ENCODE measurements at regions not wholly inside any gene's neighbourhood (a gene's known extent, or its start where the extent isn't known, plus 50 kb on each side); places are given as distances from the start of the nearest gene placed in this dataset.

GRCh38 chr10:8304861-8305260 is 250.4 kb downstream of the GATA3 start:
- no peak for TF ChIP-seq YY1 (IDR thresholded peaks at IDR 0.05; ENCODE audit: low read depth)
- TF ChIP-seq TEAD4 (IDR thresholded peaks at IDR 0.05): no peak
- no peak for TF ChIP-seq MAX (IDR thresholded peaks at IDR 0.05)
- no peak for TF ChIP-seq EP300 (IDR thresholded peaks at IDR 0.05; ENCODE audit: borderline replicate concordance)
- no peak for TF ChIP-seq NFIC (IDR thresholded peaks at IDR 0.05)
- no peak for TF ChIP-seq REST (IDR thresholded peaks at IDR 0.05; ENCODE audit: low read depth)
- TF ChIP-seq ZBTB7A (IDR thresholded peaks at IDR 0.05; ENCODE audit: low read depth): no peak
- no peak for TF ChIP-seq RAD21 (IDR thresholded peaks at IDR 0.05; ENCODE audit: low read depth)
- no peak for TF ChIP-seq EGR1 (IDR thresholded peaks at IDR 0.05)
- TF ChIP-seq USF1 (IDR thresholded peaks at IDR 0.05): no peak
- TF ChIP-seq CREB1 (IDR thresholded peaks at IDR 0.05; ENCODE audit: low read depth): no peak
- no peak for TF ChIP-seq TCF12 (IDR thresholded peaks at IDR 0.05; ENCODE audit: low read depth)
- no peak for TF ChIP-seq FOXM1 (IDR thresholded peaks at IDR 0.05; ENCODE audit: borderline replicate concordance, low read depth)
- TF ChIP-seq TAF1 (IDR thresholded peaks at IDR 0.05; ENCODE audit: low read depth): no peak
- TF ChIP-seq CEBPB (IDR thresholded peaks at IDR 0.05): no peak

GRCh38 chr10:8305876-8306652 is 251.6 kb downstream of the GATA3 start:
- TF ChIP-seq YY1 (IDR thresholded peaks at IDR 0.05; ENCODE audit: low read depth): no peak
- no peak for TF ChIP-seq ZBTB7A (IDR thresholded peaks at IDR 0.05; ENCODE audit: low read depth)
- TF ChIP-seq TCF12 (IDR thresholded peaks at IDR 0.05; ENCODE audit: low read depth): no peak

- no peak for TF ChIP-seq RAD21 (IDR thresholded peaks at IDR 0.05; ENCODE audit: low read depth)
- TF ChIP-seq CEBPB (IDR thresholded peaks at IDR 0.05): no peak
- no peak for TF ChIP-seq TEAD4 (IDR thresholded peaks at IDR 0.05)
- no peak for TF ChIP-seq CREB1 (IDR thresholded peaks at IDR 0.05; ENCODE audit: low read depth)
- no peak for TF ChIP-seq MAX (IDR thresholded peaks at IDR 0.05)
Observed at GRCh38 chr10:8306685-8307364, 252.3 kb downstream of the GATA3 start.

- TF ChIP-seq NFIC (IDR thresholded peaks at IDR 0.05) (no peak), TAF1 (IDR thresholded peaks at IDR 0.05; ENCODE audit: low read depth) (no peak), CEBPB (IDR thresholded peaks at IDR 0.05) (no peak), FOXM1 (IDR thresholded peaks at IDR 0.05; ENCODE audit: borderline replicate concordance, low read depth) (no peak), MAX (IDR thresholded peaks at IDR 0.05) (no peak), USF1 (IDR thresholded peaks at IDR 0.05) (no peak)
Observed at GRCh38 chr10:8310930-8311329, 256.4 kb downstream of the GATA3 start.

- TF ChIP-seq EGR1 (IDR thresholded peaks at IDR 0.05) (no peak), REST (IDR thresholded peaks at IDR 0.05; ENCODE audit: low read depth) (no peak), CEBPB (IDR thresholded peaks at IDR 0.05) (no peak), MAX (IDR thresholded peaks at IDR 0.05) (no peak), FOXM1 (IDR thresholded peaks at IDR 0.05; ENCODE audit: borderline replicate concordance, low read depth) (no peak), EP300 (IDR thresholded peaks at IDR 0.05; ENCODE audit: borderline replicate concordance) (no peak), TEAD4 (IDR thresholded peaks at IDR 0.05) (no peak), NFIC (IDR thresholded peaks at IDR 0.05) (no peak), CREB1 (IDR thresholded peaks at IDR 0.05; ENCODE audit: low read depth) (no peak), USF1 (IDR thresholded peaks at IDR 0.05) (no peak), ZBTB7A (IDR thresholded peaks at IDR 0.05; ENCODE audit: low read depth) (no peak), YY1 (IDR thresholded peaks at IDR 0.05; ENCODE audit: low read depth) (no peak), RAD21 (IDR thresholded peaks at IDR 0.05; ENCODE audit: low read depth) (no peak), TAF1 (IDR thresholded peaks at IDR 0.05; ENCODE audit: low read depth) (no peak), TCF12 (IDR thresholded peaks at IDR 0.05; ENCODE audit: low read depth) (no peak)
Observed at GRCh38 chr10:8311526-8312070, 257.1 kb downstream of the GATA3 start.
